Vagina (tissue), 2 donors: ENCODE measurements at regions not wholly inside any gene's neighbourhood (a gene's known extent, or its start where the extent isn't known, plus 50 kb on each side); places are given as distances from the start of the nearest gene placed in this dataset.

Experiments
- DNase-seq, 2 donors: peaks; one replicate each; pipeline ENCODE4 v3.0.0-alpha.2; 2017; ENCODE audit errors: extremely low spot score in 2 of 2
- H3K27ac ChIP-seq: fragments of 200-600 bp; sonication (generic); one replicate; pipeline ENCODE4 v1.5.1; 2019
- H3K27me3 ChIP-seq: fragments of 200-600 bp; sonication (generic); one replicate; pipeline ENCODE4 v1.5.1; 2019
- H3K36me3 ChIP-seq, 2 donors: fragments of 200-600 bp; sonication (generic); one replicate each; pipeline ENCODE4 v1.5.1; 2017 to 2019
- H3K4me1 ChIP-seq: fragments of 200-600 bp; sonication (generic); one replicate; pipeline ENCODE4 v1.5.1; 2019
- H3K4me3 ChIP-seq, 2 donors: fragments of 200-600 bp; sonication (generic); 1 replicate in 1 of 2; 2 replicates in 1 of 2; pipeline ENCODE4 v1.5.1; 2016 to 2019
- H3K9me3 ChIP-seq: fragments of 200-600 bp; sonication (generic); one replicate; pipeline ENCODE4 v1.5.1; 2019
- CTCF ChIP-seq, 3 experiments: fragments of 450-650 bp in 2 of 3; fragments of 200-600 bp in 1 of 3; sonication (generic) in 1 of 3; IDR thresholded peaks; one replicate each; pipeline ENCODE4 v1.5.1; 2017 to 2019; ENCODE audit warnings: antibody characterized with exemption in 3 of 3, mild to moderate bottlenecking in 2 of 3, moderate library complexity in 2 of 3
- POLR2A ChIP-seq, 2 donors: fragments of 450-650 bp; IDR thresholded peaks; one replicate each; pipeline ENCODE4 v1.6.1; 2017; ENCODE audit warnings: antibody characterized with exemption in 2 of 2, mild to moderate bottlenecking in 2 of 2, moderate library complexity in 2 of 2
- POLR2AphosphoS5 ChIP-seq, 2 donors: sonication (generic); formaldehyde crosslinking; IDR thresholded peaks; one replicate each; pipeline ENCODE4 v1.9.0; 2017; ENCODE audit warnings: antibody characterized with exemption in 2 of 2, mild to moderate bottlenecking in 2 of 2, low read depth in 1 of 2; ENCODE audit not compliant: insufficient read depth in 1 of 2
- intact Hi-C: fragments of 100-400 bp; cut with DNase I; formaldehyde crosslinking; loops from one replicate; pipeline ENCODE4 v1.15.1; 2023

- Histone ChIP-seq H3K27ac (no peak overlapping the region), H3K9me3 (no peaks in the 10 kb centered on the region), H3K27me3 (no peaks in the 10 kb centered on the region), H3K36me3 (no peaks in the 10 kb centered on the region), H3K4me3 (no peak overlapping the region), H3K4me1 (peaks cover 18% of the 10 kb centered on the region)
- TF ChIP-seq POLR2AphosphoS5 (IDR thresholded peaks at IDR 0.05; ENCODE audit: insufficient read depth in 1 of 2, low read depth in 1 of 2) (no peak), POLR2A (IDR thresholded peaks at IDR 0.05) (no peak), CTCF (IDR thresholded peaks at IDR 0.05) (no peak)
- intact Hi-C loops = no loop called here
- no peak for DNase-seq
These were observed 366.9 kb downstream of the KLF12 start for GRCh38 chr13:73767191-73767741.

GRCh38 chr13:73765651-73766384, 368.4 kb downstream of the KLF12 start:
- no peaks in the 10 kb centered on the region for H3K27me3 ChIP-seq
- no peak for DNase-seq
- peak overlapping the region; percentile 32 for H3K27ac ChIP-seq
- peaks cover 18% of the 10 kb centered on the region for H3K4me1 ChIP-seq
- peak overlapping the region in 1 of 2 donors; percentile 17 for H3K4me3 ChIP-seq
- no peaks in the 10 kb centered on the region for H3K9me3 ChIP-seq
- H3K36me3 ChIP-seq = no peaks in the 10 kb centered on the region
- TF ChIP-seq POLR2AphosphoS5 (IDR thresholded peaks at IDR 0.05; ENCODE audit: insufficient read depth in 1 of 2, low read depth in 1 of 2) = no peak
- intact Hi-C loops = no loop called here

- Histone ChIP-seq H3K27me3 (no peaks in the 10 kb centered on the region), H3K4me3 (no peak overlapping the region), H3K4me1 (no peaks in the 10 kb centered on the region), H3K36me3 (no peaks in the 10 kb centered on the region), H3K9me3 (no peaks in the 10 kb centered on the region), H3K27ac (no peak overlapping the region)
- no peak for DNase-seq
- TF ChIP-seq CTCF (IDR thresholded peaks at IDR 0.05) (no peak), POLR2A (IDR thresholded peaks at IDR 0.05) (no peak), POLR2AphosphoS5 (IDR thresholded peaks at IDR 0.05; ENCODE audit: insufficient read depth in 1 of 2, low read depth in 1 of 2) (no peak)
- intact Hi-C loops = loop anchor here (10.0 kb wide), 1 partner anchor 1465 kb away; no protein-coding TSS in a partner anchor
These were observed 374.8 kb downstream of the KLF12 start for GRCh38 chr13:73759434-73759833.

- intact Hi-C loops = loop anchor here (10.0 kb wide), 1 partner anchor 1467 kb away; no protein-coding TSS in a partner anchor
- H3K9me3 ChIP-seq = no peaks in the 10 kb centered on the region
- no peaks in the 10 kb centered on the region for H3K4me1 ChIP-seq
- H3K4me3 ChIP-seq = no peak overlapping the region
- no peaks in the 10 kb centered on the region for H3K27me3 ChIP-seq
- TF ChIP-seq CTCF (IDR thresholded peaks at IDR 0.05) = no peak
- TF ChIP-seq POLR2AphosphoS5 (IDR thresholded peaks at IDR 0.05; ENCODE audit: insufficient read depth in 1 of 2, low read depth in 1 of 2) = no peak
- DNase-seq = no peak
- H3K36me3 ChIP-seq = no peaks in the 10 kb centered on the region
- H3K27ac ChIP-seq = no peak overlapping the region
These were observed 376.5 kb downstream of the KLF12 start for GRCh38 chr13:73757481-73758233.

- Histone ChIP-seq H3K4me1 (no peaks in the 10 kb centered on the region), H3K27ac (no peak overlapping the region), H3K9me3 (no peaks in the 10 kb centered on the region), H3K27me3 (no peaks in the 10 kb centered on the region), H3K4me3 (no peak overlapping the region), H3K36me3 (no peaks in the 10 kb centered on the region)
- no peak for DNase-seq
- intact Hi-C loops = loop anchor here (10.0 kb wide), 1 partner anchor 1470 kb away; no protein-coding TSS in a partner anchor
- TF ChIP-seq CTCF (IDR thresholded peaks at IDR 0.05) (peak; percentile 30 to 60 (median 48)), POLR2AphosphoS5 (IDR thresholded peaks at IDR 0.05; ENCODE audit: insufficient read depth in 1 of 2, low read depth in 1 of 2) (no peak), POLR2A (IDR thresholded peaks at IDR 0.05) (no peak)
These were observed 379.4 kb downstream of the KLF12 start for GRCh38 chr13:73754727-73755292.
